H1 (cell line): ENCODE measurements at regions not wholly inside any gene's neighbourhood (a gene's known extent, or its start where the extent isn't known, plus 50 kb on each side); places are given as distances from the start of the nearest gene placed in this dataset.

Experiments used
- CTCF ChIA-PET: fragments of 300-600 bp; sonication (Branson Sonifier 250); formaldehyde crosslinking; loops from one replicate; lab custom pipeline; 2021; ENCODE audit not compliant: partially characterized antibody; lab: Charles Lee
- POLR2A ChIA-PET: fragments of 300-600 bp; sonication (Branson Sonifier 250); formaldehyde crosslinking; loops from one replicate; lab custom pipeline; 2021; ENCODE audit warnings: inconsistent platforms; ENCODE audit not compliant: partially characterized antibody; lab: Charles Lee
- DNase-seq, 2 experiments: peaks; one replicate each; pipeline versions ENCODE4 v3.0.0 to v3.0.0-alpha.2; 2010 to 2022; ENCODE audit warnings: low spot score in 2 of 2, low read depth in 1 of 2, mixed read lengths in 1 of 2
- FAIRE-seq: peaks from 2 replicates; lab custom pipeline; 2011; peaks lifted over from hg19 to GRCh38; lab: Jason Lieb, UNC
- H2AFZ ChIP-seq: 2 replicates; pipeline ENCODE4 v1.8.1; 2012; ENCODE audit warnings: low read length, inconsistent platforms
- H2AK5ac ChIP-seq: 2 replicates; pipeline ENCODE4 v1.6.1; 2013; ENCODE audit warnings: low read depth, low read length
- H2BK120ac ChIP-seq: replicated peaks from 2 replicates; pipeline ENCODE3; 2013; ENCODE audit warnings: low read depth, low read length, inconsistent platforms
- H2BK12ac ChIP-seq: 2 replicates; pipeline ENCODE4 v1.6.1; 2013; ENCODE audit warnings: low read depth, low read length
- H2BK15ac ChIP-seq: 2 replicates; pipeline ENCODE4 v1.6.1; 2013; ENCODE audit warnings: low read length
- H2BK20ac ChIP-seq: 2 replicates; pipeline ENCODE4 v1.6.1; 2013; ENCODE audit warnings: low read length
- H2BK5ac ChIP-seq: 2 replicates; pipeline ENCODE4 v1.6.1; 2013; ENCODE audit warnings: low read depth, low read length
- H3K14ac ChIP-seq: 2 replicates; pipeline ENCODE4 v1.6.1; 2013; ENCODE audit warnings: inconsistent platforms; ENCODE audit not compliant: insufficient read length
- H3K18ac ChIP-seq: 2 replicates; pipeline ENCODE4 v1.6.1; 2013; ENCODE audit warnings: low read length; ENCODE audit errors: extremely low read depth
- H3K23ac ChIP-seq: 2 replicates; pipeline ENCODE4 v1.6.1; 2013; ENCODE audit warnings: inconsistent platforms; ENCODE audit not compliant: insufficient read length
- H3K23me2 ChIP-seq: 2 replicates; pipeline ENCODE4 v1.6.1; 2013; ENCODE audit warnings: low read depth, low read length
- H3K27ac ChIP-seq: 2 replicates; pipeline ENCODE4 v1.6.1; 2011; ENCODE audit warnings: low read depth, low read length, inconsistent platforms
- H3K27me3 ChIP-seq, 4 experiments: replicated peaks in 1 of 4; 1 replicate in 1 of 4; 2 replicates in 3 of 4; pipeline versions ENCODE4 v1.6.1 to v1.8.1; 2011 to 2013; ENCODE audit warnings: low read length in 3 of 4, mild to moderate bottlenecking in 3 of 4, inconsistent platforms in 2 of 4, mixed read lengths in 2 of 4, moderate library complexity in 1 of 4; ENCODE audit not compliant: control insufficient read depth in 3 of 4, insufficient read depth in 3 of 4; ENCODE audit errors: extremely low read depth in 1 of 4
- H3K36me3 ChIP-seq, 4 experiments: 2 replicates each; pipeline versions ENCODE4 v1.6.1 to v1.8.1; 2011 to 2013; ENCODE audit warnings: mild to moderate bottlenecking in 4 of 4, low read length in 3 of 4, moderate library complexity in 2 of 4, control low read depth in 1 of 4, inconsistent platforms in 1 of 4; ENCODE audit not compliant: insufficient read depth in 4 of 4, control insufficient read depth in 2 of 4
- H3K4ac ChIP-seq: replicated peaks from 2 replicates; pipeline ENCODE3; 2013; ENCODE audit warnings: low read length, low read depth, mixed read lengths, inconsistent platforms; ENCODE audit not compliant: insufficient read length
- H3K4me1 ChIP-seq, 4 experiments: replicated peaks in 1 of 4; 1 replicate in 1 of 4; 2 replicates in 3 of 4; pipeline versions ENCODE4 v1.6.1 to v1.8.1; 2011 to 2013; ENCODE audit warnings: low read length in 3 of 4, inconsistent platforms in 2 of 4, mixed read lengths in 1 of 4; ENCODE audit not compliant: insufficient read depth in 4 of 4, control insufficient read depth in 3 of 4
- H3K4me2 ChIP-seq, 2 experiments: 2 replicates each; pipeline versions ENCODE4 v1.6.1 to v1.8.1; 2011 to 2013; ENCODE audit warnings: low read depth in 2 of 2, low read length in 2 of 2, control low read depth in 1 of 2, inconsistent platforms in 1 of 2, mild to moderate bottlenecking in 1 of 2; ENCODE audit not compliant: insufficient read depth in 1 of 2
- H3K4me3 ChIP-seq, 4 experiments: fragments of 200-600, 300-600 bp in 1 of 4; sonication (generic), shearing (Covaris generic), sonication (Bioruptor Twin) in 1 of 4; 2 replicates each; pipeline versions ENCODE4 v1.5.1 to v1.8.1; 2011 to 2016; ENCODE audit warnings: low read length in 4 of 4, low read depth in 3 of 4, control low read depth in 2 of 4, inconsistent platforms in 2 of 4, mild to moderate bottlenecking in 2 of 4, mixed read lengths in 1 of 4, moderate library complexity in 1 of 4; ENCODE audit not compliant: insufficient read depth in 2 of 4; ENCODE audit errors: extremely low read depth in 1 of 4
- H3K56ac ChIP-seq: replicated peaks from 2 replicates; pipeline ENCODE3; 2013; ENCODE audit warnings: low read depth, mild to moderate bottlenecking, mixed read lengths, low read length, inconsistent platforms; ENCODE audit not compliant: insufficient read length
- H3K79me1 ChIP-seq: 2 replicates; pipeline ENCODE4 v1.6.1; 2013; ENCODE audit warnings: low read depth, low read length, control low read depth
- H3K79me2 ChIP-seq, 2 experiments: 2 replicates each; pipeline versions ENCODE4 v1.6.1 to v1.8.1; 2012 to 2013; ENCODE audit warnings: low read length in 2 of 2, mild to moderate bottlenecking in 2 of 2, inconsistent platforms in 1 of 2; ENCODE audit not compliant: insufficient read depth in 2 of 2, control insufficient read depth in 1 of 2
- H3K9ac ChIP-seq, 4 experiments: replicated peaks in 1 of 4; 1 replicate in 1 of 4; 2 replicates in 3 of 4; pipeline versions ENCODE4 v1.6.1 to v1.8.1; 2011 to 2013; ENCODE audit warnings: low read depth in 3 of 4, low read length in 3 of 4, control low read depth in 2 of 4, mild to moderate bottlenecking in 2 of 4, moderate library complexity in 2 of 4, inconsistent platforms in 1 of 4; ENCODE audit errors: extremely low read depth in 1 of 4
- H3K9me3 ChIP-seq, 2 experiments: 2 replicates each; pipeline versions ENCODE4 v1.6.1 to v1.8.1; 2012 to 2013; ENCODE audit warnings: mild to moderate bottlenecking in 2 of 2, moderate library complexity in 2 of 2, control low read depth in 1 of 2, inconsistent platforms in 1 of 2, low read depth in 1 of 2, low read length in 1 of 2, mixed read lengths in 1 of 2; ENCODE audit not compliant: insufficient read depth in 2 of 2
- H4K20me1 ChIP-seq, 2 experiments: replicated peaks in 1 of 2; 2 replicates each; pipeline versions ENCODE3 to v1.8.1; 2011 to 2013; ENCODE audit warnings: inconsistent platforms in 2 of 2, low read length in 2 of 2, mild to moderate bottlenecking in 1 of 2; ENCODE audit not compliant: insufficient read depth in 2 of 2, control insufficient read depth in 1 of 2
- H4K5ac ChIP-seq: 2 replicates; pipeline ENCODE4 v1.6.1; 2013; ENCODE audit warnings: low read length, low read depth, mixed read lengths, inconsistent platforms; ENCODE audit not compliant: insufficient read length
- H4K8ac ChIP-seq: 2 replicates; pipeline ENCODE4 v1.8.0; 2013; ENCODE audit warnings: mild to moderate bottlenecking, moderate library complexity, low read length, inconsistent platforms; ENCODE audit not compliant: insufficient read depth; ENCODE audit errors: extremely low read depth
- H4K91ac ChIP-seq: replicated peaks from 2 replicates; pipeline ENCODE3; 2013; ENCODE audit warnings: low read length, mixed read lengths, inconsistent platforms; ENCODE audit not compliant: insufficient read length
- ATF3 ChIP-seq: IDR thresholded peaks from 2 replicates; pipeline ENCODE4 v1.6.1; 2011; ENCODE audit warnings: low read depth, mild to moderate bottlenecking, low read length; ENCODE audit not compliant: insufficient read depth
- CEBPB ChIP-seq: IDR thresholded peaks from 2 replicates; pipeline ENCODE4 v1.6.1; 2012; ENCODE audit warnings: low read depth, low read length
- RXRA ChIP-seq: IDR thresholded peaks from 2 replicates; pipeline ENCODE4 v1.6.1; 2011; ENCODE audit warnings: low read depth, mild to moderate bottlenecking, low read length, moderate library complexity; ENCODE audit not compliant: insufficient read depth
- TBP ChIP-seq: IDR thresholded peaks from 2 replicates; pipeline ENCODE4 v1.6.1; 2011; ENCODE audit warnings: low read depth, low read length, improper control_type of control experiment
- WGBS, 2 experiments: shearing (Covaris generic) in 1 of 2; methylation state at CpG; one replicate each; pipeline versions ENCODE4 v1.1.6 to v1.1.7; 2013 to 2015; ENCODE audit warnings: low lambda C conversion rate in 2 of 2, mixed read lengths in 2 of 2, inconsistent platforms in 1 of 2, low coverage in 1 of 2, missing lambda C conversion rate in 1 of 2; ENCODE audit not compliant: insufficient replicate concordance in 2 of 2, insufficient coverage in 1 of 2, insufficient read length in 1 of 2; ENCODE audit errors: extremely low coverage in 1 of 2, missing lambda C conversion rate in 1 of 2; 5-methylcytosine and 5-hydroxymethylcytosine counted together

GRCh38 chr17:33952425-33952824 lies 302.7 kb upstream of the CCL2 start:
- FAIRE-seq (no peak), DNase-seq (no peak)
- no peak overlapping the region for H4K91ac ChIP-seq
- no peak overlapping the region for H3K4me3 ChIP-seq
- H4K5ac ChIP-seq, result no peak overlapping the region
- no peak overlapping the region for H2BK12ac ChIP-seq
- no peak overlapping the region for H3K14ac ChIP-seq
- no peak for TF ChIP-seq RXRA
- TF ChIP-seq CEBPB, result no peak
- no peak for TF ChIP-seq TBP
- TF ChIP-seq ATF3, result no peak
- H3K4me2 ChIP-seq, result no peak overlapping the region
- 0 out of 7 replicates have a peak, but pooled peaks cover 0 to 2% (median 0%) of the 10 kb centered on the region in 4 experiments for H3K4me1 ChIP-seq
- H3K4ac ChIP-seq, result no peak overlapping the region
- 78% methylated on average over 1 of the region's 1 CpG; no CpG with 5 or more reads in 1 of the 2 experiments for WGBS, 2 experiments
- no peaks in the 10 kb centered on the region for H3K27me3 ChIP-seq
- no peak overlapping the region for H3K27ac ChIP-seq
- H3K9me3 ChIP-seq, result no peaks in the 10 kb centered on the region
- no peak overlapping the region for H2BK5ac ChIP-seq
- H2BK20ac ChIP-seq, result no peak overlapping the region
- no peaks in the 10 kb centered on the region for H4K20me1 ChIP-seq
- H2AFZ ChIP-seq, result no peak overlapping the region
- ChIA-PET POLR2A (no interaction called here), CTCF (interaction anchor here (9.6 kb wide), 1 partner anchor 22 kb away, joined by 94 read pairs; no protein-coding TSS in a partner anchor)
- H3K23me2 ChIP-seq, result no peaks in the 10 kb centered on the region
- no peak overlapping the region for H2BK15ac ChIP-seq
- no peaks in the 10 kb centered on the region for H3K79me1 ChIP-seq
- no peaks in the 10 kb centered on the region for H3K36me3 ChIP-seq
- H2BK120ac ChIP-seq, result no peak overlapping the region
- H3K9ac ChIP-seq, result no peak overlapping the region
- no peaks in the 10 kb centered on the region for H3K79me2 ChIP-seq
- H3K56ac ChIP-seq, result no peak overlapping the region
- no peak overlapping the region for H3K18ac ChIP-seq
- no peak overlapping the region for H4K8ac ChIP-seq
- H2AK5ac ChIP-seq, result no peak overlapping the region
- H3K23ac ChIP-seq, result no peak overlapping the region
